ENCODE measurements at regions not wholly inside any gene's neighbourhood (a gene's known extent, or its start where the extent isn't known, plus 50 kb on each side); places are given as distances from the start of the nearest gene placed in this dataset.

GRCh38 chr14:22462923-22463322 is 126.1 kb downstream of the DAD1 start:
- TF ChIP-seq CTCF (IDR thresholded peaks at IDR 0.05; ENCODE audit: insufficient read depth, low read length) (no peak), SPI1 (IDR thresholded peaks at IDR 0.05; ENCODE audit: borderline replicate concordance, low read depth) (no peak), POLR2AphosphoS5 (IDR thresholded peaks at IDR 0.05; ENCODE audit: low read depth) (no peak)
